ENCODE measurements at regions not wholly inside any gene's neighbourhood (a gene's known extent, or its start where the extent isn't known, plus 50 kb on each side); places are given as distances from the start of the nearest gene placed in this dataset.

GRCh38 chr10:59580026-59580863 is 129.4 kb downstream of the SLC16A9 start:
- no peak overlapping the region for H3K27ac ChIP-seq (ENCODE audit: low read depth, low read length)
- H3K79me2 ChIP-seq (ENCODE audit: control insufficient read depth in 1 of 2, insufficient read depth in 2 of 2, low read length in 2 of 2) = no peaks in the 10 kb centered on the region
- no peak overlapping the region for H3K14ac ChIP-seq (ENCODE audit: insufficient read length)
- no peaks in the 10 kb centered on the region for H3K4me1 ChIP-seq (replicated peaks in 1 of 4; ENCODE audit: control insufficient read depth in 3 of 4, insufficient read depth in 4 of 4, low read length in 3 of 4)
- no peak for DNase-seq (ENCODE audit: low read depth in 1 of 2, low spot score in 2 of 2)
- no peaks in the 10 kb centered on the region for H3K27me3 ChIP-seq (replicated peaks in 1 of 4; ENCODE audit: control insufficient read depth in 3 of 4, extremely low read depth in 1 of 4, insufficient read depth in 3 of 4, low read length in 3 of 4)
- no peak overlapping the region for H3K4ac ChIP-seq (replicated peaks; ENCODE audit: insufficient read length, low read depth, low read length)
- no peak overlapping the region for H3K4me2 ChIP-seq (ENCODE audit: insufficient read depth in 1 of 2, low read depth in 2 of 2, low read length in 2 of 2)
- WGBS, 2 experiments (ENCODE audit: extremely low coverage in 1 of 2, insufficient coverage in 1 of 2, insufficient read length in 1 of 2, insufficient replicate concordance in 2 of 2, low coverage in 1 of 2, low lambda C conversion rate in 2 of 2, missing lambda C conversion rate in 1 of 2) = 56 to 100% methylated on average over 1 to 3 of the region's 3 CpGs
- TF ChIP-seq CTCF (IDR thresholded peaks at IDR 0.05; ENCODE audit: control extremely low read depth in 1 of 3, insufficient read depth in 1 of 3, low read depth in 1 of 3, low read length in 3 of 3) = peak in 2 of 3 experiments; percentile 33 to 44; a peak in 2 of 4 replicates
- peak; percentile 79 to 80 for TF ChIP-seq RAD21 (IDR thresholded peaks at IDR 0.05 in 1 of 2, conservative IDR thresholded peaks at IDR 0.05 in 1 of 2; ENCODE audit: low read depth in 2 of 2, low read length in 2 of 2)
- TF ChIP-seq EZH2 (IDR thresholded peaks at IDR 0.05; ENCODE audit: low read depth, low read length, severe bottlenecking) = no peak
- no peak overlapping the region for H4K5ac ChIP-seq (ENCODE audit: insufficient read length, low read depth, low read length)
- no peak overlapping the region for H2BK12ac ChIP-seq (ENCODE audit: low read depth, low read length)
- H3K9me3 ChIP-seq (ENCODE audit: insufficient read depth in 2 of 2, low read depth in 1 of 2, low read length in 1 of 2) = no peaks in the 10 kb centered on the region
- no peak overlapping the region for H2AK5ac ChIP-seq (ENCODE audit: low read depth, low read length)
- no peaks in the 10 kb centered on the region for H4K20me1 ChIP-seq (replicated peaks in 1 of 2; ENCODE audit: control insufficient read depth in 1 of 2, insufficient read depth in 2 of 2, low read length in 2 of 2)
- H2BK20ac ChIP-seq (ENCODE audit: low read length) = no peak overlapping the region
- no peak overlapping the region for H2BK120ac ChIP-seq (replicated peaks; ENCODE audit: low read depth, low read length)
- H3K79me1 ChIP-seq (ENCODE audit: low read depth, low read length) = no peaks in the 10 kb centered on the region
- H3K56ac ChIP-seq (replicated peaks; ENCODE audit: insufficient read length, low read depth, low read length) = no peak overlapping the region
- no peak overlapping the region for H2BK15ac ChIP-seq (ENCODE audit: low read length)
- H4K8ac ChIP-seq (ENCODE audit: extremely low read depth, insufficient read depth, low read length) = no peak overlapping the region
- H2AFZ ChIP-seq (ENCODE audit: low read length) = no peak overlapping the region
- H3K23me2 ChIP-seq (ENCODE audit: low read depth, low read length) = no peaks in the 10 kb centered on the region
- no peak overlapping the region for H3K18ac ChIP-seq (ENCODE audit: extremely low read depth, low read length)
- no peak overlapping the region for H2BK5ac ChIP-seq (ENCODE audit: low read depth, low read length)
- no peak overlapping the region for H3K4me3 ChIP-seq (ENCODE audit: extremely low read depth in 1 of 4, insufficient read depth in 2 of 4, low read depth in 3 of 4, low read length in 4 of 4)
- no peak overlapping the region for H3K9ac ChIP-seq (replicated peaks in 1 of 4; ENCODE audit: extremely low read depth in 1 of 4, low read depth in 3 of 4, low read length in 3 of 4)
- H3K36me3 ChIP-seq (ENCODE audit: control insufficient read depth in 2 of 4, insufficient read depth in 4 of 4, low read length in 3 of 4) = no peaks in the 10 kb centered on the region
- CTCF ChIA-PET (ENCODE audit: partially characterized antibody) = interaction anchor here (0.6 to 3.7 kb wide), 49 partner anchors 9 to 798 kb away, joined by 3 to 29 read pairs (median 4); no protein-coding TSS in a partner anchor
- H3K23ac ChIP-seq (ENCODE audit: insufficient read length) = no peak overlapping the region
- POLR2A ChIA-PET (ENCODE audit: partially characterized antibody) = no interaction called here
- peak; percentile 60 for FAIRE-seq
- H4K91ac ChIP-seq (replicated peaks; ENCODE audit: insufficient read length, low read length) = no peak overlapping the region
